Liver (tissue), 8 donors: ENCODE measurements at regions not wholly inside any gene's neighbourhood (a gene's known extent, or its start where the extent isn't known, plus 50 kb on each side); places are given as distances from the start of the nearest gene placed in this dataset.

ENCODE experiments used
- DNase-seq: peaks from one replicate; pipeline ENCODE4 v3.0.0-alpha.2; 2017; ENCODE audit warnings: low spot score
- H3K27ac ChIP-seq, 2 donors: one replicate each; pipeline ENCODE4 v1.7.0; 2013; ENCODE audit warnings: inconsistent platforms in 2 of 2, low read length in 2 of 2, control low read depth in 1 of 2, low read depth in 1 of 2, mild to moderate bottlenecking in 1 of 2
- H3K27me3 ChIP-seq, 4 donors: one replicate each; pipeline versions ENCODE4 v1.6.1 to v1.7.0; 2013; ENCODE audit warnings: low read length in 3 of 4, inconsistent platforms in 1 of 4, mild to moderate bottlenecking in 1 of 4, moderate library complexity in 1 of 4; ENCODE audit not compliant: control insufficient read depth in 4 of 4, insufficient read depth in 4 of 4
- H3K36me3 ChIP-seq, 4 donors: one replicate each; pipeline versions ENCODE4 v1.6.1 to v1.7.0; 2013; ENCODE audit warnings: low read length in 3 of 4, mild to moderate bottlenecking in 3 of 4, low read depth in 1 of 4, moderate library complexity in 1 of 4; ENCODE audit not compliant: control insufficient read depth in 4 of 4, insufficient read depth in 3 of 4
- H3K4me1 ChIP-seq, 4 donors: one replicate each; pipeline versions ENCODE4 v1.6.1 to v1.7.0; 2013; ENCODE audit warnings: low read length in 3 of 4, mild to moderate bottlenecking in 3 of 4, moderate library complexity in 1 of 4; ENCODE audit not compliant: control insufficient read depth in 4 of 4, insufficient read depth in 4 of 4
- H3K4me3 ChIP-seq, 3 donors: one replicate each; pipeline versions ENCODE4 v1.6.1 to v1.7.0; 2013; ENCODE audit warnings: low read length in 3 of 3, control low read depth in 1 of 3, low read depth in 1 of 3, mild to moderate bottlenecking in 1 of 3
- H3K9ac ChIP-seq, 2 donors: one replicate each; pipeline ENCODE4 v1.7.0; 2013; ENCODE audit warnings: low read length in 2 of 2, mild to moderate bottlenecking in 2 of 2, moderate library complexity in 2 of 2, control low read depth in 1 of 2, low read depth in 1 of 2
- H3K9me3 ChIP-seq, 4 donors: one replicate each; pipeline versions ENCODE4 v1.6.1 to v1.7.0; 2013; ENCODE audit warnings: low read length in 3 of 4; ENCODE audit not compliant: control insufficient read depth in 4 of 4
- EGR1 ChIP-seq, 2 donors: IDR thresholded peaks; 2 replicates each; pipeline ENCODE4 v1.6.1; 2016 to 2018; ENCODE audit warnings: antibody characterized with exemption in 2 of 2, low read depth in 2 of 2
- GABPA ChIP-seq, 2 donors: IDR thresholded peaks in 1 of 2; conservative IDR thresholded peaks in 1 of 2; 2 replicates each; pipeline ENCODE4 v1.6.1; 2016; ENCODE audit warnings: antibody characterized with exemption in 2 of 2, mild to moderate bottlenecking in 1 of 2, moderate library complexity in 1 of 2
- HNF4A ChIP-seq, 2 donors: conservative IDR thresholded peaks; 2 replicates each; pipeline ENCODE4 v1.6.1; 2016; ENCODE audit warnings: antibody characterized with exemption in 2 of 2, mild to moderate bottlenecking in 2 of 2
- HNF4G ChIP-seq: IDR thresholded peaks from 2 replicates; pipeline ENCODE4 v1.6.1; 2016; ENCODE audit warnings: antibody characterized with exemption
- JUND ChIP-seq, 2 donors: IDR thresholded peaks; 2 replicates each; pipeline ENCODE4 v1.6.1; 2016; ENCODE audit warnings: antibody characterized with exemption in 2 of 2
- NR2F2 ChIP-seq: IDR thresholded peaks from 2 replicates; pipeline ENCODE4 v1.6.1; 2016; ENCODE audit warnings: antibody characterized with exemption
- RAD21 ChIP-seq, 2 donors: IDR thresholded peaks; 2 replicates each; pipeline ENCODE4 v1.6.1; 2016; ENCODE audit warnings: antibody characterized with exemption in 2 of 2, mild to moderate bottlenecking in 2 of 2
- RXRA ChIP-seq, 2 donors: IDR thresholded peaks; 2 replicates each; pipeline ENCODE4 v1.6.1; 2017 to 2018; ENCODE audit warnings: antibody characterized with exemption in 2 of 2, mild to moderate bottlenecking in 1 of 2
- TAF1 ChIP-seq: conservative IDR thresholded peaks from 2 replicates; pipeline ENCODE4 v1.6.1; 2016; ENCODE audit warnings: antibody characterized with exemption, mild to moderate bottlenecking
- YY1 ChIP-seq: IDR thresholded peaks from 2 replicates; pipeline ENCODE4 v1.6.1; 2016; ENCODE audit warnings: antibody characterized with exemption, mild to moderate bottlenecking
- ZBTB33 ChIP-seq: IDR thresholded peaks from 2 replicates; pipeline ENCODE4 v1.6.1; 2016; ENCODE audit warnings: antibody characterized with exemption
- WGBS: extraction: QIAGEN DNeasy Blood & Tissue Kit; methylation state at CpG from one replicate; pipeline ENCODE4 v1.1.7; 2013; 5-methylcytosine and 5-hydroxymethylcytosine counted together
- TF ChIP-seq, protein P1 (sequence below): fragments of 150-350 bp; IDR thresholded peaks from 2 replicates; pipeline ENCODE4 v1.5.1; 2017; ENCODE audit warnings: improper control_type of control experiment, low read depth, low read length; ENCODE audit not compliant: missing input control
- TF ChIP-seq, protein P2 (sequence below): IDR thresholded peaks from 2 replicates; pipeline ENCODE4 v1.6.1; 2016; ENCODE audit warnings: antibody characterized with exemption
- donor health status: healthy.
- donor health status: healthy.
- donor health status: healthy.
- donor health status: healthy.
- donor health status: healthy.

DNA sequence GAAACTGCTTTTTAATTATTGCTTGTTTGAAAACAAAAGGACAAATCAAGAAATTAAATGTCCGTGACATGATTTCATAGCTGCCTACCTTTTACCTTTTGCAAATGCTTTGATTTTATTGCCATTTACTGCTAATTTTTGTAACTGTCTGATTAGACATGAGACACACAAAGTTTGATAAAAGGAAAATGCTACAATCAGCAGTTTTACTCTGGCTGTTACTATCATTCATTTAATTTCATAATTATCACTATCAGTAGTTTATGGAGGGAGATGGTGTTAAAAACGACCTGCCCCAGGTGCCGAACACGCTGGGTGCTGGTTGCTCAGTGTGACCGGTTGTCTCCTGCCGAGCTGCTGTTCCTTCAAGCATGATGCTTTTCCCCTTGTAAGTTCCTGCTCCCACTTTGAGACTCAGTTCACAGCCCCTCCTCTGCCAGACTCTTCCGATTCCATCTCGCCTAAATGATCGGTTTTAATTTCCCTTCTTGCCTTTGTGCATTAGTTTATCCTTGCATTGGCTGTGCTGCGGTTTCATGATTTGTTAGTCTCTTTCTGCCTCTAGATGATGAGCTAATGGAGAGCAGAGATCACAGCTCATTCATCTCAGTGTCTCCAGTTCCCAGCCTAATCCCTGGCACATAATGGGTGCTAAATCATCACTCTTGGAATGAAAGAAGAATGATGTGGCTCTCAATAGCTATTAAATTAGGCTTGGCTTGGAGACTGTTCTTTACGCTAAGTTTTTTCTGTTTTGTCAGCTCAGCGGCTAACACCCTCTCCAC lies 110.6 kb downstream of the PFKFB3 start:
- H3K9me3 ChIP-seq = no peaks in the 10 kb centered on the region
- DNase-seq = no peak
- H3K9ac ChIP-seq = no peak overlapping the region
- 90% methylated on average over 12 of the region's 12 CpGs for WGBS
- no peak for TF ChIP-seq HNF4G
- TF ChIP-seq, protein P1, sequence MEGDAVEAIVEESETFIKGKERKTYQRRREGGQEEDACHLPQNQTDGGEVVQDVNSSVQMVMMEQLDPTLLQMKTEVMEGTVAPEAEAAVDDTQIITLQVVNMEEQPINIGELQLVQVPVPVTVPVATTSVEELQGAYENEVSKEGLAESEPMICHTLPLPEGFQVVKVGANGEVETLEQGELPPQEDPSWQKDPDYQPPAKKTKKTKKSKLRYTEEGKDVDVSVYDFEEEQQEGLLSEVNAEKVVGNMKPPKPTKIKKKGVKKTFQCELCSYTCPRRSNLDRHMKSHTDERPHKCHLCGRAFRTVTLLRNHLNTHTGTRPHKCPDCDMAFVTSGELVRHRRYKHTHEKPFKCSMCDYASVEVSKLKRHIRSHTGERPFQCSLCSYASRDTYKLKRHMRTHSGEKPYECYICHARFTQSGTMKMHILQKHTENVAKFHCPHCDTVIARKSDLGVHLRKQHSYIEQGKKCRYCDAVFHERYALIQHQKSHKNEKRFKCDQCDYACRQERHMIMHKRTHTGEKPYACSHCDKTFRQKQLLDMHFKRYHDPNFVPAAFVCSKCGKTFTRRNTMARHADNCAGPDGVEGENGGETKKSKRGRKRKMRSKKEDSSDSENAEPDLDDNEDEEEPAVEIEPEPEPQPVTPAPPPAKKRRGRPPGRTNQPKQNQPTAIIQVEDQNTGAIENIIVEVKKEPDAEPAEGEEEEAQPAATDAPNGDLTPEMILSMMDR = no peak
- no peak for TF ChIP-seq GABPA (IDR thresholded peaks at IDR 0.05 in 1 of 2, conservative IDR thresholded peaks at IDR 0.05 in 1 of 2)
- no peak for TF ChIP-seq TAF1
- TF ChIP-seq JUND (IDR thresholded peaks at IDR 0.05) = no peak
- TF ChIP-seq RXRA (IDR thresholded peaks at IDR 0.05) = no peak
- TF ChIP-seq, protein P2, sequence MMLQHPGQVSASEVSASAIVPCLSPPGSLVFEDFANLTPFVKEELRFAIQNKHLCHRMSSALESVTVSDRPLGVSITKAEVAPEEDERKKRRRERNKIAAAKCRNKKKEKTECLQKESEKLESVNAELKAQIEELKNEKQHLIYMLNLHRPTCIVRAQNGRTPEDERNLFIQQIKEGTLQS = no peak
- TF ChIP-seq YY1 = no peak
- TF ChIP-seq HNF4A (conservative IDR thresholded peaks at IDR 0.05) = no peak
- H3K27me3 ChIP-seq = no peaks in the 10 kb centered on the region
- H3K4me1 ChIP-seq = no peaks in the 10 kb centered on the region
- no peak overlapping the region for H3K4me3 ChIP-seq
- no peaks in the 10 kb centered on the region for H3K36me3 ChIP-seq
- H3K27ac ChIP-seq = no peak overlapping the region

GRCh38 chr10:6314620-6315205 lies 112.0 kb downstream of the PFKFB3 start:
- H3K9me3 ChIP-seq = no peaks in the 10 kb centered on the region
- H3K27ac ChIP-seq = no peak overlapping the region
- no peak overlapping the region for H3K4me3 ChIP-seq
- H3K4me1 ChIP-seq = no peaks in the 10 kb centered on the region
- H3K27me3 ChIP-seq = no peaks in the 10 kb centered on the region
- TF ChIP-seq TAF1 (no peak), EGR1 (IDR thresholded peaks at IDR 0.05; ENCODE audit: low read depth in 2 of 2) (no peak), HNF4A (conservative IDR thresholded peaks at IDR 0.05) (no peak), RAD21 (IDR thresholded peaks at IDR 0.05) (no peak), YY1 (no peak), NR2F2 (no peak), HNF4G (no peak), ZBTB33 (no peak), JUND (IDR thresholded peaks at IDR 0.05) (no peak)
- TF ChIP-seq, protein P2 = no peak
- TF ChIP-seq, protein P1 = no peak
- DNase-seq = no peak
- no peak overlapping the region for H3K9ac ChIP-seq
- H3K36me3 ChIP-seq = no peaks in the 10 kb centered on the region
- WGBS = 79% methylated on average over 9 of the region's 9 CpGs
